Parathyroid adenoma (tissue), 2 donors: ENCODE measurements at regions not wholly inside any gene's neighbourhood (a gene's known extent, or its start where the extent isn't known, plus 50 kb on each side); places are given as distances from the start of the nearest gene placed in this dataset.

Experiments
- H2AFZ ChIP-seq: fragments of 300-600 bp; sonication (generic); one replicate; pipeline ENCODE4 v1.7.0; 2017; ENCODE audit warnings: antibody characterized with exemption, mild to moderate bottlenecking
- H3K27ac ChIP-seq: fragments of 300-600 bp; sonication (generic); one replicate; pipeline ENCODE4 v1.7.0; 2017
- H3K27me3 ChIP-seq: fragments of 300-600 bp; sonication (generic); one replicate; pipeline ENCODE4 v1.7.0; 2017; ENCODE audit warnings: low read length; ENCODE audit not compliant: control insufficient read depth, insufficient read depth
- H3K36me3 ChIP-seq: fragments of 300-600 bp; sonication (generic); one replicate; pipeline ENCODE4 v1.7.0; 2017; ENCODE audit warnings: low read length; ENCODE audit not compliant: control insufficient read depth, insufficient read depth
- H3K4me1 ChIP-seq: fragments of 300-600 bp; sonication (generic); one replicate; pipeline ENCODE4 v1.7.0; 2017; ENCODE audit warnings: control low read depth
- H3K4me2 ChIP-seq: fragments of 300-600 bp; sonication (generic); one replicate; pipeline ENCODE4 v1.7.0; 2017; ENCODE audit warnings: low read length
- H3K4me3 ChIP-seq: fragments of 300-600 bp; sonication (generic); one replicate; pipeline ENCODE4 v1.7.0; 2017; ENCODE audit warnings: low read depth, low read length
- H3K79me2 ChIP-seq: fragments of 300-600 bp; sonication (generic); one replicate; pipeline ENCODE4 v1.7.0; 2017; ENCODE audit warnings: control low read depth
- H3K9ac ChIP-seq: fragments of 300-600 bp; sonication (generic); one replicate; pipeline ENCODE4 v1.7.0; 2017; ENCODE audit warnings: mild to moderate bottlenecking
- H3K9me3 ChIP-seq: fragments of 300-600 bp; sonication (generic); one replicate; pipeline ENCODE4 v1.7.0; 2017; ENCODE audit warnings: low read length; ENCODE audit not compliant: control insufficient read depth
- TF ChIP-seq, protein P1 (sequence below): fragments of 300-600 bp; sonication (generic); IDR thresholded peaks from one replicate; pipeline ENCODE4 v1.7.0; 2017; ENCODE audit warnings: antibody characterized with exemption, mild to moderate bottlenecking
- donor health status: primary hyperparathyroidism.

DNA sequence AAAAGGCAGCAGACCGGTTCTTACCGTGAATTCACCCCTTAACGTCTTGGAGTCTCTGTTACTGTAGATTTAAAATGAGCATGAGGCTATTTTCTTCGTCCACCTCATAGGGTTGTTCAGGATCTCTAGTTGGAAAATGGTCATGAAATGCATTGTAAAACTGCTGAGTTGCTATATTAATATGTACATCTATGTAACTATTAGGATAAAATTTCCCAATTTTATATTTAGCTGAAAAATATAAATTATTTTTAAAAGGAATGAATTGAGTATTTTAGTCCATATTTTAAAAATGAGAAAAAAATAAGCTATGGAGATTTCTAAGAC is 272.7 kb downstream of the ALG10B start:
- no peaks in the 10 kb centered on the region for H3K27me3 ChIP-seq
- peak overlapping the region; percentile 38 for H3K4me3 ChIP-seq
- H3K4me2 ChIP-seq, result peak overlapping the region; percentile 33
- H2AFZ ChIP-seq, result no peak overlapping the region
- H3K27ac ChIP-seq, result no peak overlapping the region
- H3K4me1 ChIP-seq, result no peaks in the 10 kb centered on the region
- H3K9ac ChIP-seq, result no peak overlapping the region
- no peaks in the 10 kb centered on the region for H3K79me2 ChIP-seq
- no peaks in the 10 kb centered on the region for H3K9me3 ChIP-seq
- TF ChIP-seq, protein P1, sequence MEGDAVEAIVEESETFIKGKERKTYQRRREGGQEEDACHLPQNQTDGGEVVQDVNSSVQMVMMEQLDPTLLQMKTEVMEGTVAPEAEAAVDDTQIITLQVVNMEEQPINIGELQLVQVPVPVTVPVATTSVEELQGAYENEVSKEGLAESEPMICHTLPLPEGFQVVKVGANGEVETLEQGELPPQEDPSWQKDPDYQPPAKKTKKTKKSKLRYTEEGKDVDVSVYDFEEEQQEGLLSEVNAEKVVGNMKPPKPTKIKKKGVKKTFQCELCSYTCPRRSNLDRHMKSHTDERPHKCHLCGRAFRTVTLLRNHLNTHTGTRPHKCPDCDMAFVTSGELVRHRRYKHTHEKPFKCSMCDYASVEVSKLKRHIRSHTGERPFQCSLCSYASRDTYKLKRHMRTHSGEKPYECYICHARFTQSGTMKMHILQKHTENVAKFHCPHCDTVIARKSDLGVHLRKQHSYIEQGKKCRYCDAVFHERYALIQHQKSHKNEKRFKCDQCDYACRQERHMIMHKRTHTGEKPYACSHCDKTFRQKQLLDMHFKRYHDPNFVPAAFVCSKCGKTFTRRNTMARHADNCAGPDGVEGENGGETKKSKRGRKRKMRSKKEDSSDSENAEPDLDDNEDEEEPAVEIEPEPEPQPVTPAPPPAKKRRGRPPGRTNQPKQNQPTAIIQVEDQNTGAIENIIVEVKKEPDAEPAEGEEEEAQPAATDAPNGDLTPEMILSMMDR, result no peak
- no peaks in the 10 kb centered on the region for H3K36me3 ChIP-seq

DNA sequence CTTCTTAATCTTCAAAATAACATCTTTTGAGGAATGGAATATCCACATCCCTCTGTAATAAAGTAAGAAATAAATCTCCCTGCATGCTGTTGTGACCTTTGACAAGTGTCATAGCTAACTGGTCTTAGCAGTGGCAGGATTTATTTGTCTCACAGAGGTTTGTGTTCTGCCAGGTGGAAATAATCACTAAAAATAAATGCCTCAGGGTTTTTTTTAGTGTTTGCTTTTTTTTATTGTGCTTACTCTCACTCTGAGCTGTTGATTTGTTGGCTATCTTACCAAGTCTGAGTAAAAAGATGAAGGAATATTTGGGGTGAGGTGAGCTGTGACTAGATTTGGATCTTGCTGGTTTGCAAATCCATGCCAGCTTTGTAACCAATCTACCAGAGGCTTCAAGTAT is 285.4 kb downstream of the ALG10B start:
- Histone ChIP-seq H3K4me3 (peak overlapping the region; percentile 8), H3K9ac (no peak overlapping the region), H3K9me3 (no peaks in the 10 kb centered on the region), H3K4me1 (no peaks in the 10 kb centered on the region), H3K36me3 (no peaks in the 10 kb centered on the region), H3K4me2 (peak overlapping the region; percentile 10), H2AFZ (no peak overlapping the region), H3K27me3 (no peaks in the 10 kb centered on the region), H3K79me2 (no peaks in the 10 kb centered on the region), H3K27ac (no peak overlapping the region)
- TF ChIP-seq, protein P1, result no peak
